GM23338 (cell line): ENCODE measurements at regions not wholly inside any gene's neighbourhood (a gene's known extent, or its start where the extent isn't known, plus 50 kb on each side); places are given as distances from the start of the nearest gene placed in this dataset.

Source experiments
- ATAC-seq: fragments of 200-7000 bp; cut with Tn5 transposase; 3 replicates; pipeline ENCODE4 v1.9.1; 2020
- DNase-seq: peaks from one replicate; pipeline ENCODE4 v3.0.0-alpha.2; 2015; ENCODE audit warnings: low spot score
- H2AFZ ChIP-seq: fragments of 200-600 bp; sonication (generic); 2 replicates; pipeline ENCODE4 v1.8.0; 2016; ENCODE audit warnings: antibody characterized with exemption, mild to moderate bottlenecking, moderate library complexity
- H3F3A ChIP-seq: fragments of 200-600 bp; sonication (generic); replicated peaks from 2 replicates; pipeline ENCODE4 v1.8.0; 2017; ENCODE audit warnings: antibody characterized with exemption, mixed run types, low read depth
- H3K27ac ChIP-seq: fragments of 200-600 bp; sonication (generic); 2 replicates; pipeline ENCODE4 v1.6.1; 2016; ENCODE audit warnings: low read depth
- H3K27me3 ChIP-seq: fragments of 200-600 bp; sonication (generic); 2 replicates; pipeline ENCODE4 v1.8.0; 2016; ENCODE audit warnings: mild to moderate bottlenecking, mixed run types, moderate library complexity; ENCODE audit not compliant: insufficient read depth
- H3K36me3 ChIP-seq: fragments of 200-600 bp; sonication (generic); 2 replicates; pipeline ENCODE4 v1.8.0; 2016; ENCODE audit warnings: mild to moderate bottlenecking; ENCODE audit not compliant: insufficient read depth
- H3K4me1 ChIP-seq: fragments of 200-600 bp; sonication (generic); 2 replicates; pipeline ENCODE4 v1.8.0; 2016; ENCODE audit warnings: mild to moderate bottlenecking, moderate library complexity; ENCODE audit not compliant: insufficient read depth
- H3K4me2 ChIP-seq: fragments of 200-600 bp; sonication (generic); 2 replicates; pipeline ENCODE4 v1.7.1; 2017; ENCODE audit warnings: mixed run types
- H3K4me3 ChIP-seq: fragments of 200-600 bp; sonication (generic); 2 replicates; pipeline ENCODE4 v1.6.1; 2016; ENCODE audit warnings: mixed run types
- H3K79me2 ChIP-seq: fragments of 200-600 bp; sonication (generic); replicated peaks from 2 replicates; pipeline ENCODE4 v1.8.0; 2017; ENCODE audit warnings: mild to moderate bottlenecking; ENCODE audit not compliant: insufficient read depth
- H3K9me2 ChIP-seq: fragments of 200-600 bp; sonication (generic); 2 replicates; pipeline ENCODE4 v1.8.0; 2017; ENCODE audit not compliant: insufficient read depth
- H4K20me1 ChIP-seq: fragments of 200-600 bp; sonication (generic); replicated peaks from 2 replicates; pipeline ENCODE4 v1.8.0; 2017; ENCODE audit warnings: mild to moderate bottlenecking; ENCODE audit not compliant: insufficient read depth
- H3K27ac Mint-ChIP-seq: 2 replicates; pipeline ENCODE4 v1.8.0; 2020; ENCODE audit warnings: inconsistent platforms, mild to moderate bottlenecking, moderate library complexity, mixed read lengths
- H3K27me3 Mint-ChIP-seq: 3 replicates; pipeline ENCODE4 v1.8.0; 2022; ENCODE audit warnings: low read depth, mild to moderate bottlenecking, moderate library complexity, mixed read lengths, inconsistent platforms; ENCODE audit not compliant: insufficient read depth, poor library complexity
- H3K36me3 Mint-ChIP-seq: 3 replicates; pipeline ENCODE4 v1.8.0; 2021; ENCODE audit warnings: low read depth, mild to moderate bottlenecking, inconsistent platforms, moderate library complexity, mixed read lengths
- H3K4me1 Mint-ChIP-seq: 3 replicates; pipeline ENCODE4 v1.8.0; 2020; ENCODE audit warnings: mild to moderate bottlenecking, inconsistent platforms, mixed read lengths
- H3K4me3 Mint-ChIP-seq: 3 replicates; pipeline ENCODE4 v1.8.0; 2021; ENCODE audit warnings: moderate library complexity, mild to moderate bottlenecking, inconsistent platforms, mixed read lengths
- H3K9me3 Mint-ChIP-seq: 3 replicates; pipeline ENCODE4 v1.8.0; 2020; ENCODE audit warnings: moderate library complexity, mild to moderate bottlenecking, inconsistent platforms, mixed read lengths
- CREB1 ChIP-seq: fragments of 250-450 bp; sonication (Bioruptor Pico); IDR thresholded peaks from 2 replicates; pipeline ENCODE4 v1.5.0; 2020; ENCODE audit warnings: low read depth, mild to moderate bottlenecking, moderate library complexity
- NANOG ChIP-seq: IDR thresholded peaks from 2 replicates; pipeline ENCODE4 v1.6.1; 2016; ENCODE audit warnings: antibody characterized with exemption, borderline replicate concordance
- POLR2AphosphoS5 ChIP-seq: IDR thresholded peaks from 2 replicates; pipeline ENCODE4 v1.6.1; 2016; ENCODE audit warnings: antibody characterized with exemption, low read depth
- REST ChIP-seq: IDR thresholded peaks from one replicate; pipeline ENCODE4 v1.6.1; 2018; ENCODE audit warnings: antibody characterized with exemption; ENCODE audit not compliant: unreplicated experiment
- ZNF462 ChIP-seq: fragments of 250-450 bp; sonication (Bioruptor Pico); IDR thresholded peaks from 2 replicates; pipeline ENCODE4 v1.5.0; 2020; ENCODE audit warnings: mild to moderate bottlenecking, moderate library complexity

GRCh38 chr20:18906046-18906445, 92.5 kb downstream of the SCP2D1 start:
- Histone ChIP-seq H3K79me2 (no peaks in the 10 kb centered on the region), H3F3A (no peaks in the 10 kb centered on the region), H3K4me2 (no peak overlapping the region), H3K4me1 (peaks cover 19% of the 10 kb centered on the region), H2AFZ (no peak overlapping the region), H3K27me3 (no peaks in the 10 kb centered on the region), H3K27ac (no peak overlapping the region), H3K4me3 (no peak overlapping the region), H3K36me3 (no peaks in the 10 kb centered on the region), H4K20me1 (no peaks in the 10 kb centered on the region), H3K9me2 (peaks cover 6% of the 10 kb centered on the region; the same call in 1 of the 2 replicates)
- Mint-ChIP-seq H3K27me3 (peaks cover 2% of the 10 kb centered on the region), H3K4me1 (peaks cover 37% of the 10 kb centered on the region), H3K4me3 (no peak overlapping the region), H3K36me3 (no peaks in the 10 kb centered on the region), H3K9me3 (peaks cover 3% of the 10 kb centered on the region; the same call in 2 of the 3 replicates), H3K27ac (no peak overlapping the region)
- no peak for TF ChIP-seq NANOG
- TF ChIP-seq CREB1 (CRISPR knock-in tag), result no peak
- TF ChIP-seq POLR2AphosphoS5, result no peak
- TF ChIP-seq REST, result no peak
- no peak for TF ChIP-seq ZNF462
- no peak for DNase-seq
- no peak for ATAC-seq
